RWPE1 (cell line): ENCODE measurements at regions not wholly inside any gene's neighbourhood (a gene's known extent, or its start where the extent isn't known, plus 50 kb on each side); places are given as distances from the start of the nearest gene placed in this dataset.
"Not testable (repeated sequence)": the region's sequence is repeated elsewhere in the genome, so short reads cannot be mapped to it uniquely, and the experiment has no call there.

Experiments
- CTCF ChIA-PET: fragments of 350-600 bp; sonication (Branson Sonifier 250); formaldehyde crosslinking; extraction: SDS; loops from one replicate; lab custom pipeline; 2021; lab: Yijun Ruan, JAX
- POLR2A ChIA-PET: fragments of 400-600 bp; formaldehyde crosslinking; extraction: SDS; loops from one replicate; lab custom pipeline; 2020; ENCODE audit warnings: antibody characterized with exemption; ENCODE audit not compliant: low non-redundant PET; lab: Yijun Ruan, JAX
- DNase-seq: peaks from one replicate; pipeline ENCODE4 v3.0.0; 2012; ENCODE audit warnings: low spot score
- H3K27ac ChIP-seq: fragments of 450-650 bp; 2 replicates; pipeline ENCODE4 v1.5.1; 2017
- CTCF ChIP-seq: fragments of 450-650 bp; conservative IDR thresholded peaks from 2 replicates; pipeline ENCODE4 v1.5.1; 2017; ENCODE audit warnings: low read depth, mild to moderate bottlenecking

- POLR2A ChIA-PET: no interaction called here
- no peak overlapping the region for H3K27ac ChIP-seq
- no peak for TF ChIP-seq CTCF
- no peak for DNase-seq
- CTCF ChIA-PET: interaction anchor here (0.7 kb wide), 1 partner anchor 299 kb away, joined by 3 read pairs; no protein-coding TSS in a partner anchor
Observed at GRCh38 chr3:34078418-34078817, 280.0 kb downstream of the PDCD6IP start.

DNA sequence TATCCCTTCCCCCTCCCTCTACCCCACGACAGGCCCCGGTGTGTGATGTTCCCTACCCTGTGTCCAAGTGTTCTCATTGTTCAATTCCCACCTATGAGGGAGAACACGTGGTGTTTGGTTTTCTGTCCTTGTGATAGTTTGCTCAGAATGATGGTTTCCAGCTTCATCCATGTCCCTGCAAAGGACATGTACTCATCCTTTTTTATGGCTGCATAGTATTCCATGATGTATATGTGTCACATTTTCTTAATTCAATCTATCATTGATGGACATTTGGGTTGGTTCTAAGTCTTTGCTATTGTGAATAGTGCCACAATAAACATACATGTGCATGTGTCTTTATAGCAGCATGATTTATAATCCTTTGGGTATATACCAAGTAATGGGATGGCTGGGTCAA is 281.4 kb downstream of the PDCD6IP start:
- POLR2A ChIA-PET, DNase-seq, CTCF ChIA-PET, H3K27ac ChIP-seq: not testable (repeated sequence)

DNA sequence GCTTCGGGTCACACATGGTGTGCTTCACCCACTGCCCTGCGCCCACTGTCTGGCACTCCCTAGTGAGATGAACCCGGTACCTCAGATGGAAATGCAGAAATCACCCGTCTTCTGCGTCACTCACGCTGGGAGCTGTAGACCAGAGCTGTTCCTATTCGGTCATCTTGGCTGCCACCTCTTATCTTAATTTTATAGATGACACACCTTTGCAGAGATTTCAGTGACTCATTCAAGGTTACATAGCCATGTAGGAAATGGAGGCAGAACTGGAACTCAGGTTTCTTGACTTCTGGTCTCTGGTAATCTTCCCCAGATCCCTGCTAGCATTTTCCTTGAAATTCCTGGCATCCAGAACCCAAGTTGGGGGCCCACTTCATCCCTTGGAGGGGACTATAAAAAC is 291.9 kb downstream of the PDCD6IP start:
- POLR2A ChIA-PET, DNase-seq, H3K27ac ChIP-seq, CTCF ChIA-PET: not testable (repeated sequence)

DNA sequence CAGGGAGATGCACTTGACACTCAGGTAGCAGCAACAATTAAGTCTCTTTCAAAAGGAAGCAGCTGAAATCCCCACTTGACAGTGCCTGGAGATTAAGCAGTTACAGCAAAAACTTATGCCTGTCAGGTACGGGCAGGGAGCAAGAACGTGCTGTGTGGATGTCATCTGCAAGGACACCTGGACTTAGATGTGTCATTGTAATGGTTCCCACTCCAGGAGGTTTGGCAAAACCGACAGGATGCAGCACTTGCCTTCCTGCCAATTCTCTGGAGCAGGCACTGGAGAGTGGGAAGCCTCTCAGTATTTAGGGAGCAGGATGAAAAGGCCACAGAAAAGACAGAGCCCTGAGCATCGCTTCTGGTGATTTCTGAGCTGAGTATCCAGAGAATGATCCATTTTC is 292.4 kb downstream of the PDCD6IP start:
- ChIA-PET POLR2A (no interaction called here), CTCF (interaction anchor here (0.6 kb wide), 1 partner anchor 142 kb away, joined by 3 read pairs; no protein-coding TSS in a partner anchor)
- no peak for DNase-seq
- no peak overlapping the region for H3K27ac ChIP-seq
- TF ChIP-seq CTCF: no peak

GRCh38 chr3:34094280-34094679 is 295.9 kb downstream of the PDCD6IP start:
- H3K27ac ChIP-seq, CTCF ChIA-PET, POLR2A ChIA-PET, DNase-seq: not testable (repeated sequence)

- ChIA-PET CTCF (no interaction called here), POLR2A (no interaction called here)
- H3K27ac ChIP-seq: no peak overlapping the region
- DNase-seq: no peak
- TF ChIP-seq CTCF: no peak
Observed at GRCh38 chr3:34102288-34102687, 303.9 kb downstream of the PDCD6IP start.

- CTCF ChIA-PET: no interaction called here
- no peak for TF ChIP-seq CTCF
- POLR2A ChIA-PET: no interaction called here
- DNase-seq: no peak
- no peak overlapping the region for H3K27ac ChIP-seq
Observed at GRCh38 chr3:34106379-34106778, 307.9 kb downstream of the PDCD6IP start.

DNA sequence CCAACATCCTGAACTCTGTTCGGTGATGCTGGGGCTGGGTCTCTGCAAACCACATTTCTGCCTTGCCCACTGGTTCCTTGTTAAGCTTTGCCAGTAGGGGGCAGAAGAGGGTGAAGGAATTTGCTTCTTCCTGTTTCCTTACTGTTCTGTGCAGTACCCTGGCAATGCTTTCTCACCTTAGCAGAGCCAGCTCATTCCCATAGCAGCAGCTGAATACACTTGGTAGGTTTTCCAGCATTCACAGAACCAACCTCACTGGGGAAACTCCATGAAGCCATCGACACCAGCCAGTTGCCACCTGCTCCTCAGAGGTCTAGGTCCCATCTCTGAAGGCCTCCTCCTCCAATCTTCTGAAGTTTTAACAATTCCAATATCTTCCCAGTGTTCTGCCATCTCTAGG is 308.4 kb downstream of the PDCD6IP start:
- no peak overlapping the region for H3K27ac ChIP-seq
- ChIA-PET POLR2A (no interaction called here), CTCF (no interaction called here)
- no peak for DNase-seq
- no peak for TF ChIP-seq CTCF
